Left lung (tissue), 4 donors: ENCODE measurements at regions not wholly inside any gene's neighbourhood (a gene's known extent, or its start where the extent isn't known, plus 50 kb on each side); places are given as distances from the start of the nearest gene placed in this dataset.

ENCODE experiments used
- ATAC-seq: fragments of 200-7000 bp; cut with Tn5 transposase; one replicate; pipeline ENCODE4 v1.9.1; 2020; ENCODE audit warnings: moderate library complexity
- DNase-seq, 4 donors: peaks; one replicate each; pipeline ENCODE4 v3.0.0-alpha.2; 2013 to 2020
- H3K27ac ChIP-seq, 2 donors: fragments of 200-600 bp; sonication (generic) in 1 of 2; one replicate each; pipeline versions ENCODE4 v1.5.0 to v1.8.0; 2020 to 2021
- H3K27me3 ChIP-seq, 2 donors: fragments of 200-600 bp; sonication (generic) in 1 of 2; one replicate each; pipeline versions ENCODE4 v1.5.0 to v1.8.0; 2020 to 2021
- H3K36me3 ChIP-seq, 2 donors: fragments of 200-600 bp; sonication (generic) in 1 of 2; one replicate each; pipeline versions ENCODE4 v1.5.0 to v1.8.0; 2020 to 2021
- H3K4me1 ChIP-seq, 2 donors: fragments of 200-600 bp; one replicate each; pipeline ENCODE4 v1.8.0; 2021
- H3K4me3 ChIP-seq, 2 donors: fragments of 200-600 bp; sonication (generic) in 1 of 2; one replicate each; pipeline versions ENCODE4 v1.5.0 to v1.8.0; 2020 to 2021; ENCODE audit warnings: mild to moderate bottlenecking in 1 of 2
- H3K9me3 ChIP-seq, 2 donors: fragments of 200-600 bp; sonication (generic) in 1 of 2; one replicate each; pipeline versions ENCODE4 v1.5.0 to v1.8.0; 2020 to 2021
- CTCF ChIP-seq, 2 donors: fragments of 200-600 bp; sonication (generic) in 1 of 2; IDR thresholded peaks; one replicate each; pipeline versions ENCODE4 v1.5.0 to v1.8.0; 2021; ENCODE audit warnings: antibody characterized with exemption in 2 of 2
- intact Hi-C, 2 donors: fragments of 100-400 bp; cut with DNase I; formaldehyde crosslinking; loops; one replicate each; pipeline versions ENCODE4 v1.11.2 to v1.14.2; 2022
- donor health status: DM: no; HTN: yes; CAD: no.
- donor health status: DM: no; HTN: no; CAD: no.

GRCh38 chr5:174229514-174230370, 184.2 kb downstream of the NSG2 start:
- Histone ChIP-seq H3K9me3 (no peaks in the 10 kb centered on the region), H3K4me3 (no peak overlapping the region), H3K4me1 (no peaks in the 10 kb centered on the region), H3K27ac (no peak overlapping the region), H3K36me3 (no peaks in the 10 kb centered on the region), H3K27me3 (no peaks in the 10 kb centered on the region)
- ATAC-seq: peak; percentile 41
- DNase-seq: peak in 1 of 4 donors; percentile 10
- no peak for TF ChIP-seq CTCF (IDR thresholded peaks at IDR 0.05)
- intact Hi-C loops: no loop called here

GRCh38 chr5:174231956-174232487, 186.5 kb downstream of the NSG2 start:
- Histone ChIP-seq H3K9me3 (no peaks in the 10 kb centered on the region), H3K4me3 (no peak overlapping the region), H3K36me3 (no peaks in the 10 kb centered on the region), H3K4me1 (no peaks in the 10 kb centered on the region), H3K27me3 (no peaks in the 10 kb centered on the region), H3K27ac (no peak overlapping the region)
- intact Hi-C loops: no loop called here
- no peak for TF ChIP-seq CTCF (IDR thresholded peaks at IDR 0.05)
- peak in 2 of 4 donors; percentile 19 to 43 for DNase-seq
- ATAC-seq: no peak

- ATAC-seq (no peak), DNase-seq (no peak)
- intact Hi-C loops: no loop called here
- Histone ChIP-seq H3K4me3 (no peak overlapping the region), H3K36me3 (no peaks in the 10 kb centered on the region), H3K9me3 (peaks cover 0 to 3% of the 10 kb centered on the region in 2 donors), H3K4me1 (no peaks in the 10 kb centered on the region), H3K27me3 (no peaks in the 10 kb centered on the region), H3K27ac (no peak overlapping the region)
- no peak for TF ChIP-seq CTCF (IDR thresholded peaks at IDR 0.05)
Observed at GRCh38 chr5:174234388-174234787, 188.9 kb downstream of the NSG2 start.

DNA sequence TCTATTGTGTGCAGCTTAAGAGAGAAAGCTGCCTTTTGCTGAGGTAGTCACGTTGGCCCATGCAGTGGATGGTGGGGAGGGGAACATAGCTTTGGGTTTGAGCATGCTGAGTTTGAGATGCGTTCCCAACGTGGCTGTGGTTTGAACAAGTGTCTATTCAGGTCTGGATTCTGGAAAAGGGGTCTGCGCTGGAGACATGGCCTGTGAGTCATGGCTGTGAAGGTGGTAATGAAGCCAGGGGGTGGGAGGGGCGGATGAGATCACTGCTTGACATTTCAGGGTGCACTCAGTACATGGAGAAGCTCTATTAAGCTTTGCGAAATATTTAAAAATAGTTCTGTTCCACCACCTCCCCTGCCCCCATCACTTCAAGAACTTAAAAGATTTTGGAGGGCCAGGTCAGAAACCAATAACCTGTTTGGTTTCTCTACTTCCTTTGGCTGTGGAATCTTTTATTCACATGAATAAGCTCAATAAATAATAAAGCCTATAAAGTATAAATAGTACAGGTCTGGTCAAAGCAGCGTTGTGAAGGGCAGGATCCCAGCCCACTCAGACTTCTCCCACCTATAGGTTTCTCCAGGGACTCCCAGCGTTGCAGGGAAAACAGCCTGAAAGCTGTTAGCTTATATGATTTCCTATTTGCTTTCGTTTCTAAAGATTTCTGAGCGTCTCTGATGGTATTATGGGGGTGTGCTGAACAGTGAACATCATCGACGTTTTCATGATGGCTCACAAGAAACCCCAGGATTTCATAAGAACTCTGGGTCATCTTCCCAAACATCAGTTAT, 189.9 kb downstream of the NSG2 start:
- ATAC-seq: no peak

More for the DNA sequence above, 189.9 kb downstream of the NSG2 start:
- TF ChIP-seq CTCF (IDR thresholded peaks at IDR 0.05): no peak
- intact Hi-C loops: no loop called here
- no peaks in the 10 kb centered on the region for H3K36me3 ChIP-seq
- no peak overlapping the region for H3K27ac ChIP-seq
- H3K9me3 ChIP-seq: peaks cover 0 to 7% of the 10 kb centered on the region in 2 donors
- H3K4me1 ChIP-seq: no peaks in the 10 kb centered on the region
- H3K4me3 ChIP-seq: no peak overlapping the region
- H3K27me3 ChIP-seq: no peaks in the 10 kb centered on the region
- no peak for DNase-seq
